A549 (cell line): ENCODE measurements at regions not wholly inside any gene's neighbourhood (a gene's known extent, or its start where the extent isn't known, plus 50 kb on each side); places are given as distances from the start of the nearest gene placed in this dataset.

Experiments
- CBX2 ChIP-seq: fragments of 200-600 bp; sonication (generic); IDR thresholded peaks from 2 replicates; pipeline ENCODE4 v1.6.1; 2016; ENCODE audit warnings: low read depth, mild to moderate bottlenecking, borderline replicate concordance
- CEBPB ChIP-seq, 2 experiments: fragments of >200 bp in 1 of 2; sonication (Bioruptor Twin) in 1 of 2; formaldehyde crosslinking in 1 of 2; IDR thresholded peaks; 2 replicates each; pipeline ENCODE4 v1.6.1; 2012 to 2016
- CTCF ChIP-seq: fragments of >200 bp; sonication (Bioruptor Twin); formaldehyde crosslinking; IDR thresholded peaks from 3 replicates; pipeline ENCODE4 v1.5.1; 2016
- HDAC2 ChIP-seq: fragments of 200-600 bp; sonication (generic); IDR thresholded peaks from 2 replicates; pipeline ENCODE4 v1.6.1; 2016
- HOXA7 ChIP-seq: fragments of 250-450 bp; sonication (Bioruptor Pico); IDR thresholded peaks from 2 replicates; pipeline ENCODE4 v1.5.0; 2020; ENCODE audit warnings: mild to moderate bottlenecking, moderate library complexity
- PBX3 ChIP-seq: IDR thresholded peaks from 2 replicates; pipeline ENCODE4 v1.6.1; 2012
- POLR2A ChIP-seq: IDR thresholded peaks from 2 replicates; pipeline ENCODE4 v1.6.1; 2012; ENCODE audit warnings: mild to moderate bottlenecking, low read length
- POLR2AphosphoS2 ChIP-seq: conservative IDR thresholded peaks from 2 replicates; pipeline ENCODE4 v1.6.1; 2012; ENCODE audit warnings: low read length, improper control_type of control experiment, inconsistent platforms
- RAD21 ChIP-seq, 2 experiments: fragments of >200 bp in 1 of 2; sonication (Bioruptor Twin) in 1 of 2; formaldehyde crosslinking in 1 of 2; IDR thresholded peaks in 1 of 2; conservative IDR thresholded peaks in 1 of 2; 2 replicates in 1 of 2; 3 replicates in 1 of 2; pipeline ENCODE4 v1.6.1; 2012 to 2018; ENCODE audit warnings: inconsistent platforms in 1 of 2
- REST ChIP-seq: fragments of 200-600 bp; sonication (generic); IDR thresholded peaks from 2 replicates; pipeline ENCODE4 v1.6.1; 2016; ENCODE audit warnings: antibody characterized with exemption, mild to moderate bottlenecking, moderate library complexity
- SMC3 ChIP-seq: fragments of >200 bp; sonication (Bioruptor Twin); formaldehyde crosslinking; IDR thresholded peaks from 3 replicates; pipeline ENCODE4 v1.6.1; 2018; ENCODE audit warnings: inconsistent platforms
- SREBF2 ChIP-seq: fragments of 450-650 bp; IDR thresholded peaks from 2 replicates; pipeline ENCODE4 v1.6.1; 2014; ENCODE audit warnings: mild to moderate bottlenecking, moderate library complexity

- TF ChIP-seq POLR2A (no peak), SMC3 (no peak), CTCF (no peak), HOXA7 (no peak), CEBPB (IDR thresholded peaks at IDR 0.05) (no peak), RAD21 (conservative IDR thresholded peaks at IDR 0.05 in 1 of 2, IDR thresholded peaks at IDR 0.05 in 1 of 2) (no peak), PBX3 (no peak), POLR2AphosphoS2 (no peak), REST (no peak), HDAC2 (no peak), SREBF2 (no peak), CBX2 (no peak)
These were observed 356.5 kb upstream of the DUSP10 start for GRCh38 chr1:222098404-222098803.
